BLaER1 (cell line): ENCODE measurements at regions not wholly inside any gene's neighbourhood (a gene's known extent, or its start where the extent isn't known, plus 50 kb on each side); places are given as distances from the start of the nearest gene placed in this dataset.

ENCODE experiments used
- H3K27ac ChIP-seq: shearing (Covaris generic); formaldehyde crosslinking; 2 replicates; pipeline ENCODE4 v1.8.1; 2022
- H3K27me3 ChIP-seq: shearing (Covaris generic); formaldehyde crosslinking; 2 replicates; pipeline ENCODE4 v1.8.1; 2022
- H3K36me3 ChIP-seq: shearing (Covaris generic); formaldehyde crosslinking; 2 replicates; pipeline ENCODE4 v1.8.1; 2022
- H3K4me1 ChIP-seq: shearing (Covaris generic); formaldehyde crosslinking; 2 replicates; pipeline ENCODE4 v1.8.1; 2022
- H3K4me2 ChIP-seq: shearing (Covaris generic); formaldehyde crosslinking; 2 replicates; pipeline ENCODE4 v1.8.1; 2022
- H3K4me3 ChIP-seq: shearing (Covaris generic); formaldehyde crosslinking; 2 replicates; pipeline ENCODE4 v1.8.1; 2022
- H3K9ac ChIP-seq: shearing (Covaris generic); formaldehyde crosslinking; 2 replicates; pipeline ENCODE4 v1.8.1; 2022
- H3K9me3 ChIP-seq: shearing (Covaris generic); formaldehyde crosslinking; 2 replicates; pipeline ENCODE4 v1.8.1; 2022
- H4K20me1 ChIP-seq: shearing (Covaris generic); formaldehyde crosslinking; 2 replicates; pipeline ENCODE4 v1.8.1; 2022
- Cebpa-rat ChIP-seq: shearing (Covaris generic); IDR thresholded peaks from 2 replicates; pipeline ENCODE4 v1.8.1; 2022

DNA sequence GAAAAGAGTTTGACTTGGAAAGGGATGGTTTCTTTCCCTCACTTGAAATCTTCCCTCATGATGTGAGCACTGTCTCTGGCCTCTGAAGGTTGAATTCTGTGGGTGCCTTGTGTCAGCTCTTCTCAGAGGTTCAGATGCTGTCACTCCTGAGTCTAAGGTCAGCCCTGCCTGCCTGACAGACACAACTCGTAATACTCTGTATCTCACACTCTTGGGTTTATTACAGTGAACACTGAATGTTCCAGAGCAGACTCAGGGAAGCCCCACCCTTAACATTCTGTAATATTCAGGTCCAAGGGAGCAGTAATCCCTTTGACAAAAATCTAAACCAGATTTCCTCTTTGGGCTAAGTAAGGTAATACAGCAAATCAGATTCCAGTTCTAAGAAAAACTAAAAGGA lies 837.8 kb downstream of the QKI start:
- Histone ChIP-seq H4K20me1 (no peaks in the 10 kb centered on the region), H3K27ac (no peak overlapping the region), H3K36me3 (no peaks in the 10 kb centered on the region), H3K27me3 (no peaks in the 10 kb centered on the region), H3K9ac (no peak overlapping the region), H3K4me3 (no peak overlapping the region), H3K4me2 (no peak overlapping the region), H3K9me3 (no peaks in the 10 kb centered on the region), H3K4me1 (no peaks in the 10 kb centered on the region)
- TF ChIP-seq Cebpa-rat, result no peak

DNA sequence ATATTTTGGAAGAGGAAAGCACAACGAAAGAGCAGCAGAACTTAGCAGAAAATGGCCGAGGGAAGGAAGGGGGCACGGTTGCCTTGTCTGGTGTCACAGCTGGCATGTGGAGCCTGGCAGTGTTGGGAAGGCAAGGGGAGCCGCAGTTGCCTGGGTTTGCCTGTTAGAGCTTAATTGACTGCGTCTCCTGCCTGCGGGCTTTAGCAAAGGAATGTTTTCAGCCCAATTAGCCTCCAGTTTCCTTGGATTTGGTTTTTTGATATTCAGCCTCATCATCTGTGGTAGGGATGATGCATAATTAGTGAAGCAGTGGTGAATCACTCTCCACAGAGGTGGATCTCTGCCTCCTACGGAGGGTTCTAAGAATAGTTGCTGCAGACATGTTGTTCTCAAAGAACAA lies 832.6 kb downstream of the QKI start:
- no peak for TF ChIP-seq Cebpa-rat
- Histone ChIP-seq H3K27me3 (no peaks in the 10 kb centered on the region), H3K36me3 (no peaks in the 10 kb centered on the region), H3K27ac (no peak overlapping the region), H3K4me2 (no peak overlapping the region), H3K4me3 (no peak overlapping the region), H4K20me1 (no peaks in the 10 kb centered on the region), H3K4me1 (no peaks in the 10 kb centered on the region), H3K9me3 (no peaks in the 10 kb centered on the region), H3K9ac (no peak overlapping the region)

DNA sequence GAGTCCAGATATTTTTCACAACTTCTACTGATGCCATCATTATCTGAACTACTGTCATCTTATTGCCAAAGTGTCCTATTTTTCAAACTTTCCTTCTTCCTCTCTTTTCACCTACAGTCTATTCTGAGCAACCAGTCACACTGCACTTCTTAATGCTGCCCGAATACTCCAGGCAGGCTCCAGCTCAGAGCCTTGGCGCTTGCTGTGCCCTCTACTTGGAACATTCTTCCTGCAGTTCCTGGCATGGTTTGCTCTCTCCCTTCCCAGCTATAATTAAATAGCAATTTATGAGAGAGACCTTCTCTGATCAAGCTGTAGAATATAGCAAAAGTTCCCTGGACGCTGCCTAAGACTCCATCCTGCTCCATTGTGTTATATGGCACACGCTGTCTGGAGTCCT lies 831.6 kb downstream of the QKI start:
- Histone ChIP-seq H3K27ac (no peak overlapping the region), H3K9ac (no peak overlapping the region), H3K27me3 (no peaks in the 10 kb centered on the region), H3K9me3 (no peaks in the 10 kb centered on the region), H3K4me1 (no peaks in the 10 kb centered on the region), H4K20me1 (no peaks in the 10 kb centered on the region), H3K4me2 (no peak overlapping the region), H3K36me3 (no peaks in the 10 kb centered on the region), H3K4me3 (no peak overlapping the region)
- no peak for TF ChIP-seq Cebpa-rat

DNA sequence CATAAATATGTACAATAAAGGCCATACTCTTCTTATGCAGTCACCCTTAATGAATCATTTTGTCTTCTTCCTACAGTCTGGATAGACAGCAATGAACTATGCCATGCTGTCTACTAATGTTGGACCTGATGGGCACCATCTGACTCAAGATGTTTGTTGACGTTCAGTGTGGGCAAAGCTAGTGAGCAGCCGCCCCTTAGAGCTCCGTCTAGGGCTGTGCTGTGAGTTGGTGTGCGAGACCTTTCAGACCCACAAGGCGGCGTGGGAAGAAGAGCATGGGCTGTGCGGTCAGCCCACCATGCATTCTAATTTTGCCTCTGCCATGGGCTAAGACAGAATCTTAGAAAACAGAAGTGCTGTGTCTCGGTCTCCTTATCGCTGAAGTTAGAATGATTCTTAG lies 829.4 kb downstream of the QKI start:
- TF ChIP-seq Cebpa-rat, result no peak

DNA sequence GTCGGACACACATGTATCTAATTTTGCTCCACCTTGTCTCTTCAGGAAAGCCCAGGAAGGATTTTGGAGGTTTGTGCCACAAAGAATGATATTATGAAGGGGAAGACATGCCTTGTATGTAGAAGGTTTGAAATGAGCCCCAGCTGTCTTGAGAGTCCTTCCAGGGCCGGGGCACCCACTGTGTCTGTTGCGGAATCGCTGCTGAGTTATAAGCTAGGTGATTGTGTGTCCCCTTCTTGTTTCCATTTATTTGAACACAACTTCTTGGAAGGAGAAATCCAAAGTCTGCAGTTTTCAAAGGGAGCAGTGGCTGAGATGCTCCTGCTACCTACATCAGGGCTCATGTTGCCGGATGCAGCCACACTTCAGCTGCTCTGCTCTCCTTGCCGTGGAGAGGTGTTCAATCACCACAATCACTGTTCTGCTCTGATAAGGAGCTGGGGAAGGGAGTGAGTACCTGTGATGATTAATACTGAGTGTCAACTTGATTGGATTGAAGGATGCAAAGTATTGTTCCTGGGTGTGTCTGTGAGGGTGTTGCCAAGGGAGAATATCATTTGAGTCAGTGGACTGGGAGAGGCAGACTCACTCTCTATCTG lies 828.6 kb downstream of the QKI start:
- Histone ChIP-seq H3K9me3 (no peaks in the 10 kb centered on the region), H4K20me1 (no peaks in the 10 kb centered on the region), H3K4me1 (no peaks in the 10 kb centered on the region), H3K4me3 (no peak overlapping the region), H3K36me3 (no peaks in the 10 kb centered on the region), H3K4me2 (no peak overlapping the region), H3K27me3 (no peaks in the 10 kb centered on the region), H3K27ac (no peak overlapping the region), H3K9ac (no peak overlapping the region)
- TF ChIP-seq Cebpa-rat, result no peak

More for the DNA sequence above, 829.4 kb downstream of the QKI start:
- H3K27me3 ChIP-seq, result no peaks in the 10 kb centered on the region
- no peak overlapping the region for H3K4me3 ChIP-seq
- H4K20me1 ChIP-seq, result no peaks in the 10 kb centered on the region
- H3K4me1 ChIP-seq, result no peaks in the 10 kb centered on the region
- no peaks in the 10 kb centered on the region for H3K36me3 ChIP-seq
- H3K4me2 ChIP-seq, result no peak overlapping the region
- no peak overlapping the region for H3K27ac ChIP-seq
- H3K9ac ChIP-seq, result no peak overlapping the region
- no peaks in the 10 kb centered on the region for H3K9me3 ChIP-seq

DNA sequence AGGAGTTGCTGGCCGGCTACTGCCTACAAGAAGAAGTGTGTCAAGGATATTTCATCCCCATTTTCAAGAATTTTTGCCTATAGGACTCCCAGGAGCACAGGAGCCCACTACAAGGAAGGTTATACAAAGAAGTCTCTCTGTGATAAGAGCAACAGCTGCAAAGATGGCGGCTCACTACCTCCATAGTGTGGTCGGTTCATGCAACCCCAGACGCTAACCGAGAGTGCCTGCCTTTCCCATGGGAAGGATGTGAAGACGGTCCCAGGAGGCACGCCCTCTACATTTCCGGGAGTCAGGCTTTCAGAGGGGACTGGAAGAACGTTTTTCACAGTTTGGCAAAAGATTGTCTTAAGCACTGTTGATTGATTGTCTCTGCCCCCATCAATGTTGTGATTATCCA lies 816.3 kb downstream of the QKI start:
- Histone ChIP-seq H3K9me3 (no peaks in the 10 kb centered on the region), H3K4me2 (no peak overlapping the region), H3K4me3 (no peak overlapping the region), H3K9ac (no peak overlapping the region), H3K4me1 (no peaks in the 10 kb centered on the region), H4K20me1 (no peaks in the 10 kb centered on the region), H3K36me3 (no peaks in the 10 kb centered on the region), H3K27ac (no peak overlapping the region), H3K27me3 (no peaks in the 10 kb centered on the region)
- TF ChIP-seq Cebpa-rat, result no peak

DNA sequence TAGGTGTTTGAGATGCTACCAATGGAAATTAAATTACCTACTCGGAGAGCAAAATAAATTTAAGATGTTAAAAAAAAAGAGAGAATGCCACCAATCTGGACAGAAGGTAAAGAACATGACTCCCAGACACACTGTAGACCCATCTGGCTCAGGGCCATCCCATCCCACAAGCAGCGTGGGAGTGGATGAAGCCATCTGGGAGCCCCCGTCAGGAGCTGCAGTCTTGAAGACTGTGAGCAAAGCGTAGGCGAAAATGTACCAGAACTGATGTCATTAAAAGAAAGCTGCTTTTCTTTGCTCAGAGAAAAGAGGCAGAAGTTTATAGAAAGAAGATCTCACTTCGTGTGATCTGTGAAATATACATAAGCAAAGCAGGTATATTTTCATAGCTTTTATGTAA lies 815.7 kb downstream of the QKI start:
- no peaks in the 10 kb centered on the region for H3K36me3 ChIP-seq
- H3K27me3 ChIP-seq, result no peaks in the 10 kb centered on the region
- no peak overlapping the region for H3K9ac ChIP-seq
- H3K4me3 ChIP-seq, result no peak overlapping the region
- no peak overlapping the region for H3K27ac ChIP-seq
- no peaks in the 10 kb centered on the region for H3K9me3 ChIP-seq
- no peak for TF ChIP-seq Cebpa-rat
- H3K4me2 ChIP-seq, result no peak overlapping the region
- no peaks in the 10 kb centered on the region for H3K4me1 ChIP-seq
- H4K20me1 ChIP-seq, result no peaks in the 10 kb centered on the region

DNA sequence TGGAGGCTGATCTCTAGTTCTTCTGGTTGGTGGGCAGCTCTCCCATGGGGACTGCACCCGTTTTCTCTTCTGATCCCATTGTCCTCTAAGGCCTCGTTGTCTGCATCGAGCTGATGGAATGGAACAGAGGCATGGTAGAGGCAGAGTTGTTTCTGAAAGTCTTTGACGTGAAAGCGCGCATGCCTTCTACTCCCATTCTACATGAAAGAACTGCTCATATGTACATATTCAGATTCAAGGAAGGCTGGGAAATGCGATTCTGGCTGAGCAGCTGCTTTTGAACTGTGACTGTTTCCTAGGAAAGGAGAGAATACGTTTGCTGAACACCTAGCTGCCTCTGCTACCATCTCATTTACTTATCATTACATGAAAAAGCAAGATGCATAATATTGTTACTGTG lies 815.2 kb downstream of the QKI start:
- Histone ChIP-seq H3K4me3 (no peak overlapping the region), H3K9ac (no peak overlapping the region), H3K4me2 (no peak overlapping the region), H3K27ac (no peak overlapping the region), H3K27me3 (no peaks in the 10 kb centered on the region), H3K4me1 (no peaks in the 10 kb centered on the region), H3K36me3 (no peaks in the 10 kb centered on the region), H4K20me1 (no peaks in the 10 kb centered on the region), H3K9me3 (no peaks in the 10 kb centered on the region)
- no peak for TF ChIP-seq Cebpa-rat

DNA sequence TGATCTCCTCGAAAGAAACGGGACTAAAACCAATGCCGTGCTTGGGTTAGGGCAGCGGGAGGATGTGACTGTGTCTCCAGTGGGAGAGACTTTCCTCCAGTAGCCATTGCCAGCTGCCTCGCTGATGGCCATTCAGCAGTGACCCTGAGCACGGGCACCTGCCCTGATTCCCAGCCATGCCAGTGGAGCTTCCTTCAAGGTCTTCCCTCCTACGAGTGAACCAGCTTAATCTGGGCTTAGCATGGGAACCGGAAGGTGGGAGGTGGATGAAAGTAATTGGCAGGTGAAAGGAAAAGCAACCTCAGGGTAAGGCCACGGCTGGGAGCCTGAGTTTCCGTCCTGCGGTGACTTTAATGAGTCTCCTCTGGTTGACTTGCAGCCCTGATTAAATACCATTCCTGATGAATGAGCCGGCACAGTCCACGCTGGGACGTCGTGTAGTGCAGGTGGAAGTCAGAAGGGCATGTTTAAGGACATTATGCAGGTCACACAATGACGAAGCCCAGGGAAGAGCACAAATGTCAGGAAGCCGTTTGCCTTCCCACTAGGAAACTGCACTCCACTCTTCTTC lies 813.5 kb downstream of the QKI start:
- Histone ChIP-seq H3K27ac (no peak overlapping the region), H3K4me1 (no peaks in the 10 kb centered on the region), H3K4me2 (no peak overlapping the region), H3K9me3 (no peaks in the 10 kb centered on the region), H4K20me1 (no peaks in the 10 kb centered on the region), H3K27me3 (no peaks in the 10 kb centered on the region), H3K4me3 (no peak overlapping the region), H3K36me3 (no peaks in the 10 kb centered on the region), H3K9ac (no peak overlapping the region)
- no peak for TF ChIP-seq Cebpa-rat

DNA sequence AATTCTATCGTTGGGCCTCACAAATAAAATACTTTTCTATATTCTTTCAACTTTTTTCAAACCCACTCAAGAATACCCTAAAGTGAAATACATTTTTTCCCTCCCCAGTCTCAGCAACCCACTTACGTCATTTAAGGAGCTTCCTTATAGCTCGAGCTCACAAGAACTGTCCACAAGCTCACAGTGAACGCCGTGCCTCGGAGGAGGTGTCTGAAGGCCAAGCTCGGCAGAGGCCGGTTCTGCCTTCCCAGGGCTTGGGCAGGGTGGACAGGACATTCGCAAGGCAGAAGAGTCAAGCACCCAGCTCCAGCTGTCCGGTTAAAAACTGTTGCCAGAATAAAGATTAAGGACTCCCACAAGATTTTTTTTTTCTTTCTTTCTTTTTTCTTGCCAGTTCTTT lies 802.3 kb downstream of the QKI start:
- Histone ChIP-seq H3K27me3 (no peaks in the 10 kb centered on the region), H3K4me2 (no peak overlapping the region), H3K4me1 (no peaks in the 10 kb centered on the region), H3K9me3 (peaks cover 4% of the 10 kb centered on the region; the same call in 1 of the 2 replicates), H3K27ac (no peak overlapping the region), H3K36me3 (no peaks in the 10 kb centered on the region), H3K9ac (no peak overlapping the region), H3K4me3 (no peak overlapping the region), H4K20me1 (no peaks in the 10 kb centered on the region)
- no peak for TF ChIP-seq Cebpa-rat

DNA sequence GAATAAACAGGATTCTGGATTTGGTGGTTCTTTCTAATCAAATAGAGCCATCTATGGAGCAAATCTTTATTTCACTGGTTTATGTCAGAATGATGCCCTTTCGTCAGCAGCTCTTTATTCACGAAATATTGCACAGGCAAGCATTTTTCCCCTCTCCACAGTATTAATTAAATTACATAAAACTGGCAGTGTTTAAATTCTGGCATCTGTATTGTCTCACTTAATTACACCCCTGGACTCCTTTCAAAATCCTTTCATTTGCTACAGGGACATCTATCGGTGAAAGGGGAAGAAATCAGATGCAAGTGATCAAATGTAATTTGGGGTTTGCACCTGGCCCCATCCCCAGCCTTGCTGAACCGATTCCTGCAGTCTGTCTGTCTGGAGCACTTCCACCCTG lies 801.9 kb downstream of the QKI start:
- Histone ChIP-seq H3K4me3 (no peak overlapping the region), H3K27ac (no peak overlapping the region), H3K27me3 (no peaks in the 10 kb centered on the region), H4K20me1 (no peaks in the 10 kb centered on the region), H3K4me2 (no peak overlapping the region), H3K9me3 (peaks cover 4% of the 10 kb centered on the region; the same call in 1 of the 2 replicates), H3K9ac (no peak overlapping the region), H3K36me3 (no peaks in the 10 kb centered on the region), H3K4me1 (no peaks in the 10 kb centered on the region)
- TF ChIP-seq Cebpa-rat, result no peak
